ENCODE measurements at regions not wholly inside any gene's neighbourhood (a gene's known extent, or its start where the extent isn't known, plus 50 kb on each side); places are given as distances from the start of the nearest gene placed in this dataset.

- TF ChIP-seq CTCF (IDR thresholded peaks at IDR 0.05 in 8 of 11, conservative IDR thresholded peaks at IDR 0.05 in 3 of 11) = no peak
- no peak for TF ChIP-seq POLR2AphosphoS5 (IDR thresholded peaks at IDR 0.05)
These were observed 69.5 kb downstream of the NKX2-1 start for GRCh38 chr14:36450550-36450949.

All from spleen (tissue), 7 donors.